ENCODE measurements at regions not wholly inside any gene's neighbourhood (a gene's known extent, or its start where the extent isn't known, plus 50 kb on each side); places are given as distances from the start of the nearest gene placed in this dataset.

DNA sequence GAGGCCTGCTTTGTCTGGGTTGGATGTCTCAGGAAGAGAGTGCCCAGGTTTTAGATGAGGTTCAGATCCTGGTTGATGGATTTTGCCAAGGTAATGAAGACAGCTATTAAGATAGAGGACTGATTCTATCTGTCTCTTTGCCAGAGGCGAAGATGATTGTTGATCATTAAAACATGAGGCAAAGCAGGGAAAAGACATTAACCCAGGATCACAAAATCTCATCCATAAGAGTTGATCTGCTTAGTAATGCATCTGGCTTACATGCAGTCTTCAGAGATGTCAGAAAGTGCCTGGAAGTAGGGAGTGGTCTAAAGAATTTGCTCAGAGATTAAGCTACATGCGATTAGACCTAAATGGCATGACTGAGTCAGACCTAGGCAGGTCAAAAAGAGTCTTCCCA lies 229.6 kb upstream of the PLD5 start:
- TF ChIP-seq FOXP2 (optimal IDR thresholded peaks at IDR 0.05; ENCODE audit: borderline replicate concordance, extremely low read depth, extremely low read length, insufficient read depth) (no peak), POLR2AphosphoS5 (IDR thresholded peaks at IDR 0.05; ENCODE audit: low read depth, low read length) (no peak), SIN3A (IDR thresholded peaks at IDR 0.05; ENCODE audit: borderline replicate concordance, insufficient read depth, low read length) (no peak), TAF1 (IDR thresholded peaks at IDR 0.05; ENCODE audit: borderline replicate concordance, insufficient read depth, low read length) (no peak)
- TF ChIP-seq, protein P1, sequence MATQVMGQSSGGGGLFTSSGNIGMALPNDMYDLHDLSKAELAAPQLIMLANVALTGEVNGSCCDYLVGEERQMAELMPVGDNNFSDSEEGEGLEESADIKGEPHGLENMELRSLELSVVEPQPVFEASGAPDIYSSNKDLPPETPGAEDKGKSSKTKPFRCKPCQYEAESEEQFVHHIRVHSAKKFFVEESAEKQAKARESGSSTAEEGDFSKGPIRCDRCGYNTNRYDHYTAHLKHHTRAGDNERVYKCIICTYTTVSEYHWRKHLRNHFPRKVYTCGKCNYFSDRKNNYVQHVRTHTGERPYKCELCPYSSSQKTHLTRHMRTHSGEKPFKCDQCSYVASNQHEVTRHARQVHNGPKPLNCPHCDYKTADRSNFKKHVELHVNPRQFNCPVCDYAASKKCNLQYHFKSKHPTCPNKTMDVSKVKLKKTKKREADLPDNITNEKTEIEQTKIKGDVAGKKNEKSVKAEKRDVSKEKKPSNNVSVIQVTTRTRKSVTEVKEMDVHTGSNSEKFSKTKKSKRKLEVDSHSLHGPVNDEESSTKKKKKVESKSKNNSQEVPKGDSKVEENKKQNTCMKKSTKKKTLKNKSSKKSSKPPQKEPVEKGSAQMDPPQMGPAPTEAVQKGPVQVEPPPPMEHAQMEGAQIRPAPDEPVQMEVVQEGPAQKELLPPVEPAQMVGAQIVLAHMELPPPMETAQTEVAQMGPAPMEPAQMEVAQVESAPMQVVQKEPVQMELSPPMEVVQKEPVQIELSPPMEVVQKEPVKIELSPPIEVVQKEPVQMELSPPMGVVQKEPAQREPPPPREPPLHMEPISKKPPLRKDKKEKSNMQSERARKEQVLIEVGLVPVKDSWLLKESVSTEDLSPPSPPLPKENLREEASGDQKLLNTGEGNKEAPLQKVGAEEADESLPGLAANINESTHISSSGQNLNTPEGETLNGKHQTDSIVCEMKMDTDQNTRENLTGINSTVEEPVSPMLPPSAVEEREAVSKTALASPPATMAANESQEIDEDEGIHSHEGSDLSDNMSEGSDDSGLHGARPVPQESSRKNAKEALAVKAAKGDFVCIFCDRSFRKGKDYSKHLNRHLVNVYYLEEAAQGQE (IDR thresholded peaks at IDR 0.05; ENCODE audit: insufficient read depth in 1 of 2, low read depth in 2 of 2, low read length in 2 of 2): no peak

DNA sequence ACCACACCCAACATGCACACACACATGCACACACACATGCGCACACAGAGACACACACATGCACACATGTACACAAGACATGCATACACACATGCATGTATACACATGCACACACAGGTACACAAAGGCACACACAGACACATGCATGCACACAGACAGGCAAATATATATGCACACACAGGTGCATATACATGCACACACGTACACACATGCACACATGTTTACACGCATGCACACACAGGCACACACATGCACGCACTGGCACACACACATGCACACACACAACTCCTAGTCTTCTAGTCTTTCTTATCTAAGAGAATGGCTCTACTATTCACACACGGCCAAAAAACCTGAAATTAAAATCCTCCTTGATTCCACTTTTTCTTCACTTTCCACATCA lies 222.7 kb upstream of the PLD5 start:
- TF ChIP-seq SIN3A (IDR thresholded peaks at IDR 0.05; ENCODE audit: borderline replicate concordance, insufficient read depth, low read length) (no peak), FOXP2 (optimal IDR thresholded peaks at IDR 0.05; ENCODE audit: borderline replicate concordance, extremely low read depth, extremely low read length, insufficient read depth) (no peak), POLR2AphosphoS5 (IDR thresholded peaks at IDR 0.05; ENCODE audit: low read depth, low read length) (no peak), TAF1 (IDR thresholded peaks at IDR 0.05; ENCODE audit: borderline replicate concordance, insufficient read depth, low read length) (no peak)
- TF ChIP-seq, protein P1 (IDR thresholded peaks at IDR 0.05; ENCODE audit: insufficient read depth in 1 of 2, low read depth in 2 of 2, low read length in 2 of 2): no peak

- TF ChIP-seq FOXP2 (optimal IDR thresholded peaks at IDR 0.05; ENCODE audit: borderline replicate concordance, extremely low read depth, extremely low read length, insufficient read depth) (no peak), TAF1 (IDR thresholded peaks at IDR 0.05; ENCODE audit: borderline replicate concordance, insufficient read depth, low read length) (no peak), POLR2AphosphoS5 (IDR thresholded peaks at IDR 0.05; ENCODE audit: low read depth, low read length) (no peak), SIN3A (IDR thresholded peaks at IDR 0.05; ENCODE audit: borderline replicate concordance, insufficient read depth, low read length) (no peak)
- TF ChIP-seq, protein P1 (IDR thresholded peaks at IDR 0.05; ENCODE audit: insufficient read depth in 1 of 2, low read depth in 2 of 2, low read length in 2 of 2): no peak
Observed at GRCh38 chr1:242745079-242745478, 220.6 kb upstream of the PLD5 start.

DNA sequence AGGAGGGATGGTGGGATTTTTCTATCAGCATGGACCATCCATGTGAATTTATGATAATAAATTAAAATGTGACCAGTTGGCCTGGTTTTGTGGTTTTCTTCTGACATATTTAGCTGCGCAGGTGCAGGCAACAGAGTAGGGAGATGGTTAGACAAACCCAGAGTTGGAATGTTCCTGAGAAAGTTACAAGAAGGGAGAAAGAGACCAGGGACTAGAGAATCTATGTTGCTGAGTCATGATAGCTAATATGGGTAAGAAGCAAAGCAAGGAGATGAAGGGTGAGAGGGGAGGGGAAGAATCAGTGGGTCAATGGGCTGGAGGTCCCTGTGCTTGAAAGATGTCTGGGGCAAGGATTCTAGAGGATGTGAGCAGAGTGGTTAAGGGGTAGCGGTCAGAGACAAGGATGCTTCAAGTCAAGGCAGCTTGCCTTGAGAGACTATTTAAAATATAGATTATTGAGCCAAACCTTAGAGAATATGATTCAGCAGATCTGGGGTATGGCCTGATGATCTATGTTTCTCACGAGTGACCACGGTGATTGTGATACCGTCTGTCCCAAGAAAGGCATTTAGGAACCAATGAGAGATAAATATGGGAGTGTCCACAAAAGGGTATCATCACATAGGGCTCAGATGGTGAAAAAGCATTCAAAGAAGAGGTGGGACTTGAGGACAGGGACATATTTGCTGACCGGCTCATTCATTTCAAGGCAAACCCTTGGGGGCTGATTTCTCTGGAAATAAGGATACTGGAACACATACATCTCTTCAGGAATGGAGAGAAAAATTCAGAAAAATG lies 219.7 kb upstream of the PLD5 start:
- TF ChIP-seq TAF1 (IDR thresholded peaks at IDR 0.05; ENCODE audit: borderline replicate concordance, insufficient read depth, low read length): no peak

GRCh38 chr1:242738702-242739645 lies 214.5 kb upstream of the PLD5 start:
- TF ChIP-seq, protein P1 (IDR thresholded peaks at IDR 0.05; ENCODE audit: insufficient read depth in 1 of 2, low read depth in 2 of 2, low read length in 2 of 2): no peak
- no peak for TF ChIP-seq FOXP2 (optimal IDR thresholded peaks at IDR 0.05; ENCODE audit: borderline replicate concordance, extremely low read depth, extremely low read length, insufficient read depth)
- TF ChIP-seq SIN3A (IDR thresholded peaks at IDR 0.05; ENCODE audit: borderline replicate concordance, insufficient read depth, low read length): no peak
- no peak for TF ChIP-seq TAF1 (IDR thresholded peaks at IDR 0.05; ENCODE audit: borderline replicate concordance, insufficient read depth, low read length)
- no peak for TF ChIP-seq POLR2AphosphoS5 (IDR thresholded peaks at IDR 0.05; ENCODE audit: low read depth, low read length)
